ENCODE measurements at regions not wholly inside any gene's neighbourhood (a gene's known extent, or its start where the extent isn't known, plus 50 kb on each side); places are given as distances from the start of the nearest gene placed in this dataset.

DNA sequence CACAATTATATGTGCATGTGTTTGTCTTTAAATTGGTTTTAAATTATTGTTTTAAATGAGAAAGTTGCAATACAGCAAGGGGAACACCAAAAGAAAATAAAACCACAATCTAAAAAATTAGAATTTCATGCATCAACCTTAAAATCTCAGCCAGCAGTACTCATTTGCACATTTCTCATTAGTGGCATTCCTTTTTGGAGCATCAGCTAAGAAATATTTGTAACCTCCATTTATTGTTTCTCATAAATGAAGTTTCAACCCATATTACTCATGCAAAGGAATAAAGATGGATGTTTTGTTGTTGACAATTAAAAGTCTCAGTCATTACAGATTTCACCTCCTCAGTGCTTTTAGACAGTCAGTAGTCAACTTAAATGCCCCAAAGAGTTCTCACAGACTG lies 160.1 kb downstream of the TBX15 start:
- no peak overlapping the region for H3K27ac ChIP-seq (ENCODE audit: low read depth, low read length)
- H3K9me3 ChIP-seq (ENCODE audit: control insufficient read depth in 5 of 5, low read length in 5 of 5), result peaks cover 0 to 3% (median 0%) of the 10 kb centered on the region in 5 donors
- H3K4me3 ChIP-seq (ENCODE audit: low read depth in 1 of 5, low read length in 5 of 5), result no peak overlapping the region

DNA sequence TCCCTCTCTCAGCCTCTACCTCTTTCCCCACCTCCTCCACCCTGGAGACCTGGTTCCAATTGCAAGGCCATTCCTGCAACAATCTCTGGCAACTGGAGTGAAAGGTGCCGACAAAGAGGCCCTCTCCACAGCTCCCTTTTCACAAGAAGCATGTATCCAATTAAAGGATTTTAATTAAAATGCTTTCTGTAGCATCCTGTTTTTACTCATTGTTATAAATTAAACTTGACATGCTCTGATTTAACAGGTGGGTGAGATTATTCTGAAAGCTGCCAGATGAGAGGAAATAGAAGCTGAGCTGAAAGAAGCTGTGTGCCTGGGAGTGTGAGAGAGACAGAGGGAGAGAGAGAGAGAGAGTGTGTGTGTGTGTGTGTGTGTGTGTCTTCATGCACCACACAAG lies 160.5 kb downstream of the TBX15 start:
- Histone ChIP-seq H3K9ac (ENCODE audit: low read length in 5 of 5) (no peak overlapping the region), H3K4me3 (ENCODE audit: low read depth in 1 of 5, low read length in 5 of 5) (no peak overlapping the region), H3K9me3 (ENCODE audit: control insufficient read depth in 5 of 5, low read length in 5 of 5) (peaks cover 0 to 3% (median 0%) of the 10 kb centered on the region in 5 donors), H3K4me1 (ENCODE audit: control insufficient read depth in 5 of 5, insufficient read depth in 5 of 5, low read length in 5 of 5) (no peaks in the 10 kb centered on the region), H3K36me3 (ENCODE audit: control insufficient read depth in 5 of 5, insufficient read depth in 5 of 5, low read length in 5 of 5) (no peaks in the 10 kb centered on the region), H3K27ac (ENCODE audit: low read depth, low read length) (no peak overlapping the region), H3K27me3 (ENCODE audit: control insufficient read depth in 5 of 5, insufficient read depth in 4 of 5, low read length in 5 of 5) (no peaks in the 10 kb centered on the region)

More for the DNA sequence above, 160.1 kb downstream of the TBX15 start:
- Histone ChIP-seq H3K36me3 (ENCODE audit: control insufficient read depth in 5 of 5, insufficient read depth in 5 of 5, low read length in 5 of 5) (no peaks in the 10 kb centered on the region), H3K27me3 (ENCODE audit: control insufficient read depth in 5 of 5, insufficient read depth in 4 of 5, low read length in 5 of 5) (no peaks in the 10 kb centered on the region), H3K9ac (ENCODE audit: low read length in 5 of 5) (no peak overlapping the region), H3K4me1 (ENCODE audit: control insufficient read depth in 5 of 5, insufficient read depth in 5 of 5, low read length in 5 of 5) (no peaks in the 10 kb centered on the region)

DNA sequence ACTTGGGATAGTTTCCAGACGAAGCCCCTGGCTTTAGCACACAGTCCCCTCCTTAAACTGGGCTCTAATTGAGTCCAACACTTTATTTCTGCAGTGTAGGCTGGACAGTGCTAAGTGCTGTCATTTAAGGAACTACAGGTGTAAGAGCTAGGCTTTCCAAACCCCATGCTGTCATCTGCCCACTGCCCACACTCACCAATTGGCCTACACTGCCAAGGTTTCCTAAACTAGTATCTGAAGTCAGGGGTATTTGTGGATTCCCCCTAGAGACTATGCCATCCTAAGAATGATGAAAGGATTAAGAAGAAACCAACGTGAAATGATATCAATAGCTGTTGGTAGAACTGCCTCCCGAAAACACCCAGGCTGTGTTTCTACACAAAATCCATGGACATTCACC lies 160.9 kb downstream of the TBX15 start:
- H3K27me3 ChIP-seq (ENCODE audit: control insufficient read depth in 5 of 5, insufficient read depth in 4 of 5, low read length in 5 of 5), result no peaks in the 10 kb centered on the region
- no peak overlapping the region for H3K9ac ChIP-seq (ENCODE audit: low read length in 5 of 5)
- H3K9me3 ChIP-seq (ENCODE audit: control insufficient read depth in 5 of 5, low read length in 5 of 5), result peaks cover 0 to 3% (median 0%) of the 10 kb centered on the region in 5 donors
- H3K4me3 ChIP-seq (ENCODE audit: low read depth in 1 of 5, low read length in 5 of 5), result no peak overlapping the region
- no peak overlapping the region for H3K27ac ChIP-seq (ENCODE audit: low read depth, low read length)
- H3K4me1 ChIP-seq (ENCODE audit: control insufficient read depth in 5 of 5, insufficient read depth in 5 of 5, low read length in 5 of 5), result no peaks in the 10 kb centered on the region
- H3K36me3 ChIP-seq (ENCODE audit: control insufficient read depth in 5 of 5, insufficient read depth in 5 of 5, low read length in 5 of 5), result no peaks in the 10 kb centered on the region

DNA sequence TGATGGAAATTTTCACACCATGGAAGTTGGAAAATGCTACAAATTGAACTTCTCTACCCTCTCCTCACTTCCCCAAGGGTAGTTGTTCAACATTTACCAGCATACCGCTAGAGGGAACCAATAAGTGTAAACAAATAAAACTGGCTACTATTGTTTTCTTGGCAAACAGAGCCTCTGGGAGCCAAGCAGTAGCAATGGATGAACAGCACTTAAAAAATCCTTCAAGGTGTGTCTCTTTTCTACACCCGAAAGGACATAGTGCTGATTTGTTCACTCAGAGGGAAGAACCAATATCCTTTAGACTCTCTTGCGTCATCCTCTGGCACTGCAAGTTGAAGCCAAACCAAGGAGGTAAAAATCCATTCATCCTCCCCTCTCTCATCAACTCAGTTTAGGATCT lies 161.5 kb downstream of the TBX15 start:
- H3K9me3 ChIP-seq (ENCODE audit: control insufficient read depth in 5 of 5, low read length in 5 of 5), result peaks cover 0 to 3% (median 0%) of the 10 kb centered on the region in 5 donors
- H3K27ac ChIP-seq (ENCODE audit: low read depth, low read length), result no peak overlapping the region
- no peak overlapping the region for H3K9ac ChIP-seq (ENCODE audit: low read length in 5 of 5)
- no peak overlapping the region for H3K4me3 ChIP-seq (ENCODE audit: low read depth in 1 of 5, low read length in 5 of 5)
- peaks cover 0 to 5% (median 0%) of the 10 kb centered on the region in 5 donors for H3K4me1 ChIP-seq (ENCODE audit: control insufficient read depth in 5 of 5, insufficient read depth in 5 of 5, low read length in 5 of 5)
- no peaks in the 10 kb centered on the region for H3K27me3 ChIP-seq (ENCODE audit: control insufficient read depth in 5 of 5, insufficient read depth in 4 of 5, low read length in 5 of 5)
- H3K36me3 ChIP-seq (ENCODE audit: control insufficient read depth in 5 of 5, insufficient read depth in 5 of 5, low read length in 5 of 5), result no peaks in the 10 kb centered on the region

- H3K4me1 ChIP-seq (ENCODE audit: control insufficient read depth in 5 of 5, insufficient read depth in 5 of 5, low read length in 5 of 5), result peaks cover 0 to 6% (median 0%) of the 10 kb centered on the region in 5 donors
- no peak overlapping the region for H3K9ac ChIP-seq (ENCODE audit: low read length in 5 of 5)
- H3K36me3 ChIP-seq (ENCODE audit: control insufficient read depth in 5 of 5, insufficient read depth in 5 of 5, low read length in 5 of 5), result no peaks in the 10 kb centered on the region
- H3K4me3 ChIP-seq (ENCODE audit: low read depth in 1 of 5, low read length in 5 of 5), result no peak overlapping the region
- no peaks in the 10 kb centered on the region for H3K27me3 ChIP-seq (ENCODE audit: control insufficient read depth in 5 of 5, insufficient read depth in 4 of 5, low read length in 5 of 5)
- no peak overlapping the region for H3K27ac ChIP-seq (ENCODE audit: low read depth, low read length)
- H3K9me3 ChIP-seq (ENCODE audit: control insufficient read depth in 5 of 5, low read length in 5 of 5), result no peaks in the 10 kb centered on the region
These were observed 162.5 kb downstream of the TBX15 start for GRCh38 chr1:118825619-118826018.

GRCh38 chr1:118821801-118822200 lies 166.3 kb downstream of the TBX15 start:
- Histone ChIP-seq H3K27me3 (ENCODE audit: control insufficient read depth in 5 of 5, insufficient read depth in 4 of 5, low read length in 5 of 5) (no peaks in the 10 kb centered on the region), H3K4me3 (ENCODE audit: low read depth in 1 of 5, low read length in 5 of 5) (no peak overlapping the region), H3K27ac (ENCODE audit: low read depth, low read length) (no peak overlapping the region), H3K9me3 (ENCODE audit: control insufficient read depth in 5 of 5, low read length in 5 of 5) (no peaks in the 10 kb centered on the region), H3K36me3 (ENCODE audit: control insufficient read depth in 5 of 5, insufficient read depth in 5 of 5, low read length in 5 of 5) (no peaks in the 10 kb centered on the region), H3K9ac (ENCODE audit: low read length in 5 of 5) (no peak overlapping the region), H3K4me1 (ENCODE audit: control insufficient read depth in 5 of 5, insufficient read depth in 5 of 5, low read length in 5 of 5) (peaks cover 0 to 6% (median 0%) of the 10 kb centered on the region in 5 donors)

DNA sequence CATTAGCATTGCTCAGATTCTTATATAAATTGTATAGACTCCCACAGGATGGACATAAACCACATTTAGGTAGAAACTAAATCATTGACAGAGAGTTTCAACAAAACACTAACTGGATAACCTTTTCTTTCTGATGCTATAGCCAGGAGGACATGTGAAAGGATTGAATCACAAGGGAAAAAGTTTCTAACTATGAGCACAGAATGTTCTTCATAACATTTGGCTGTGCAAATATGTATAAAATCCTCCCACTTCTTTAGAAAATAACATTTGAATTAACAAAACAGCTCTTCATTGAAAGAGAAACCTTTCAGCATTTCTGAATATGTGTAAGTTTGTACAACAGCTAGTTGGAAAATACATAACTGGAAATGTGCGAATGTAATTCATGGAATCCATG lies 167.3 kb downstream of the TBX15 start:
- H3K36me3 ChIP-seq (ENCODE audit: control insufficient read depth in 5 of 5, insufficient read depth in 5 of 5, low read length in 5 of 5), result no peaks in the 10 kb centered on the region
- H3K4me1 ChIP-seq (ENCODE audit: control insufficient read depth in 5 of 5, insufficient read depth in 5 of 5, low read length in 5 of 5), result peaks cover 0 to 6% (median 0%) of the 10 kb centered on the region in 5 donors
- no peak overlapping the region for H3K4me3 ChIP-seq (ENCODE audit: low read depth in 1 of 5, low read length in 5 of 5)

GRCh38 chr1:118815909-118816308 lies 172.2 kb downstream of the TBX15 start:
- Histone ChIP-seq H3K9ac (ENCODE audit: low read length in 5 of 5) (no peak overlapping the region), H3K27me3 (ENCODE audit: control insufficient read depth in 5 of 5, insufficient read depth in 4 of 5, low read length in 5 of 5) (no peaks in the 10 kb centered on the region), H3K27ac (ENCODE audit: low read depth, low read length) (peak overlapping the region; percentile 28), H3K36me3 (ENCODE audit: control insufficient read depth in 5 of 5, insufficient read depth in 5 of 5, low read length in 5 of 5) (no peaks in the 10 kb centered on the region), H3K9me3 (ENCODE audit: control insufficient read depth in 5 of 5, low read length in 5 of 5) (no peaks in the 10 kb centered on the region), H3K4me1 (ENCODE audit: control insufficient read depth in 5 of 5, insufficient read depth in 5 of 5, low read length in 5 of 5) (peaks cover 0 to 3% (median 0%) of the 10 kb centered on the region in 5 donors), H3K4me3 (ENCODE audit: low read depth in 1 of 5, low read length in 5 of 5) (no peak overlapping the region)

More for the DNA sequence above, 167.3 kb downstream of the TBX15 start:
- H3K9ac ChIP-seq (ENCODE audit: low read length in 5 of 5), result no peak overlapping the region
- H3K27ac ChIP-seq (ENCODE audit: low read depth, low read length), result no peak overlapping the region
- no peaks in the 10 kb centered on the region for H3K9me3 ChIP-seq (ENCODE audit: control insufficient read depth in 5 of 5, low read length in 5 of 5)
- no peaks in the 10 kb centered on the region for H3K27me3 ChIP-seq (ENCODE audit: control insufficient read depth in 5 of 5, insufficient read depth in 4 of 5, low read length in 5 of 5)

GRCh38 chr1:118812555-118812954 lies 175.6 kb downstream of the TBX15 start:
- Histone ChIP-seq H3K9ac (ENCODE audit: low read length in 5 of 5) (no peak overlapping the region), H3K4me1 (ENCODE audit: control insufficient read depth in 5 of 5, insufficient read depth in 5 of 5, low read length in 5 of 5) (peaks cover 0 to 3% (median 0%) of the 10 kb centered on the region in 5 donors), H3K27me3 (ENCODE audit: control insufficient read depth in 5 of 5, insufficient read depth in 4 of 5, low read length in 5 of 5) (no peaks in the 10 kb centered on the region)

DNA sequence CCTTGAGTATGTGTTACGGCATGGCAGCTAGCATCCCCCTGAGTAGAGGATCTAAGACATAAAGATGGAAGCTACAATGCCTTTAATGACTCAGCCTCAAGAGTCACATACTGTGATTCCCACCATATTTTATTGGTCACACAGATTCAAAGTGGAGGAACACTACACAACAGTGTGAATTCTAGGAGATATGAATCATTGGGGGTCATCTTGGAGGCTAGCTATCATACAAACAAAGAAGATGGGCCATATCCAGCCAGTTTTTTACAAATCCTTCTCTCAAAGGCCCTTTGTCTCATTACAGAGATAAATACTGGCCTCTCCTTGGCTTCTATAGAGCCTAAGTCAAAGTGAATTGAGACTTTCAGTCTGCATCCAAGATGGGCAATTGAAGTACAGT lies 177.0 kb downstream of the TBX15 start:
- no peak overlapping the region for H3K27ac ChIP-seq (ENCODE audit: low read depth, low read length)
- no peaks in the 10 kb centered on the region for H3K27me3 ChIP-seq (ENCODE audit: control insufficient read depth in 5 of 5, insufficient read depth in 4 of 5, low read length in 5 of 5)
- no peak overlapping the region for H3K9ac ChIP-seq (ENCODE audit: low read length in 5 of 5)
- H3K4me1 ChIP-seq (ENCODE audit: control insufficient read depth in 5 of 5, insufficient read depth in 5 of 5, low read length in 5 of 5), result peaks cover 0 to 3% (median 0%) of the 10 kb centered on the region in 5 donors
- no peaks in the 10 kb centered on the region for H3K9me3 ChIP-seq (ENCODE audit: control insufficient read depth in 5 of 5, low read length in 5 of 5)
- no peaks in the 10 kb centered on the region for H3K36me3 ChIP-seq (ENCODE audit: control insufficient read depth in 5 of 5, insufficient read depth in 5 of 5, low read length in 5 of 5)
- no peak overlapping the region for H3K4me3 ChIP-seq (ENCODE audit: low read depth in 1 of 5, low read length in 5 of 5)

More at GRCh38 chr1:118812555-118812954, 175.6 kb downstream of the TBX15 start:
- H3K9me3 ChIP-seq (ENCODE audit: control insufficient read depth in 5 of 5, low read length in 5 of 5), result no peaks in the 10 kb centered on the region
- no peak overlapping the region for H3K4me3 ChIP-seq (ENCODE audit: low read depth in 1 of 5, low read length in 5 of 5)
- no peaks in the 10 kb centered on the region for H3K36me3 ChIP-seq (ENCODE audit: control insufficient read depth in 5 of 5, insufficient read depth in 5 of 5, low read length in 5 of 5)
- H3K27ac ChIP-seq (ENCODE audit: low read depth, low read length), result no peak overlapping the region

DNA sequence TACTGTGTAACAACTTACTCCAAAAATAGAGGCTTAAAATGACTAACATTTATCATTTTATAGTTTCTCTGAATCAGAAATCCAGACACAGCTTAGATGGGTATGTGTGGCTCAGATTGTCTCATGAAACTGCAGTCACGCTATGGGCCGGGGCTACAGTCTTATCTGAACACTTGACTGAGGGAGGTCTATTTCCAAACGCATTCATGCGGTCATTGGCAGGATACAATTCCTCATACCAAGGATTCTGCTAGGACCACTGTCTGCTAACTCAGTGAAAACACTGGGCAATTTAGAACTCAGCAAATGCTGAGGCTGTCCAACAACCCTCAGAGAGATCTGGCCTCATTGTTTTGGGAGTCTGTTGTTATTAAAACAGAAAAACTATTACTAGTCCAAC lies 178.6 kb downstream of the TBX15 start:
- no peak overlapping the region for H3K9ac ChIP-seq (ENCODE audit: low read length in 5 of 5)
- H3K9me3 ChIP-seq (ENCODE audit: control insufficient read depth in 5 of 5, low read length in 5 of 5), result no peaks in the 10 kb centered on the region
- H3K27ac ChIP-seq (ENCODE audit: low read depth, low read length), result no peak overlapping the region
- H3K4me1 ChIP-seq (ENCODE audit: control insufficient read depth in 5 of 5, insufficient read depth in 5 of 5, low read length in 5 of 5), result no peaks in the 10 kb centered on the region
- H3K36me3 ChIP-seq (ENCODE audit: control insufficient read depth in 5 of 5, insufficient read depth in 5 of 5, low read length in 5 of 5), result no peaks in the 10 kb centered on the region
- H3K27me3 ChIP-seq (ENCODE audit: control insufficient read depth in 5 of 5, insufficient read depth in 4 of 5, low read length in 5 of 5), result no peaks in the 10 kb centered on the region
- no peak overlapping the region for H3K4me3 ChIP-seq (ENCODE audit: low read depth in 1 of 5, low read length in 5 of 5)
